ENCODE measurements at regions not wholly inside any gene's neighbourhood (a gene's known extent, or its start where the extent isn't known, plus 50 kb on each side); places are given as distances from the start of the nearest gene placed in this dataset.

- no peak for DNase-seq
Observed at GRCh38 chr3:34920806-34921205, 718.5 kb upstream of the ARPP21 start.

- no peak for DNase-seq
Observed at GRCh38 chr3:34924961-34925360, 714.4 kb upstream of the ARPP21 start.

GRCh38 chr3:34925851-34926250 lies 713.5 kb upstream of the ARPP21 start:
- no peak for DNase-seq

- DNase-seq: no peak
Observed at GRCh38 chr3:34929036-34929435, 710.3 kb upstream of the ARPP21 start.

- no peak for DNase-seq
Observed at GRCh38 chr3:34934660-34935059, 704.7 kb upstream of the ARPP21 start.

GRCh38 chr3:34938784-34939183 lies 700.5 kb upstream of the ARPP21 start:
- DNase-seq: no peak

GRCh38 chr3:34942256-34942655 lies 697.1 kb upstream of the ARPP21 start:
- no peak for DNase-seq

GRCh38 chr3:34947834-34948233 lies 691.5 kb upstream of the ARPP21 start:
- no peak for DNase-seq

- DNase-seq: no peak
Observed at GRCh38 chr3:34948517-34948916, 690.8 kb upstream of the ARPP21 start.

- DNase-seq: no peak
Observed at GRCh38 chr3:34955680-34956079, 683.6 kb upstream of the ARPP21 start.

GRCh38 chr3:34956511-34956910 lies 682.8 kb upstream of the ARPP21 start:
- no peak for DNase-seq

- DNase-seq: no peak
Observed at GRCh38 chr3:34957677-34958076, 681.6 kb upstream of the ARPP21 start.

GRCh38 chr3:34969513-34969912 lies 669.8 kb upstream of the ARPP21 start:
- no peak for DNase-seq

GRCh38 chr3:34972481-34972880 lies 666.8 kb upstream of the ARPP21 start:
- no peak for DNase-seq

GRCh38 chr3:34973586-34973985 lies 665.7 kb upstream of the ARPP21 start:
- no peak for DNase-seq

- no peak for DNase-seq
Observed at GRCh38 chr3:34983631-34984030, 655.7 kb upstream of the ARPP21 start.

GRCh38 chr3:34988296-34988695 lies 651.0 kb upstream of the ARPP21 start:
- DNase-seq: no peak

- no peak for DNase-seq
Observed at GRCh38 chr3:34995796-34996430, 643.4 kb upstream of the ARPP21 start.

GRCh38 chr3:34998902-34999301 lies 640.4 kb upstream of the ARPP21 start:
- no peak for DNase-seq

- no peak for DNase-seq
Observed at GRCh38 chr3:35012214-35012613, 627.1 kb upstream of the ARPP21 start.

- no peak for DNase-seq
Observed at GRCh38 chr3:35028157-35028556, 611.2 kb upstream of the ARPP21 start.

GRCh38 chr3:35042210-35042991 lies 596.9 kb upstream of the ARPP21 start:
- DNase-seq: no peak

- DNase-seq: no peak
Observed at GRCh38 chr3:35043040-35043439, 596.3 kb upstream of the ARPP21 start.

GRCh38 chr3:35044190-35044589 lies 595.1 kb upstream of the ARPP21 start:
- DNase-seq: no peak

GRCh38 chr3:35045118-35045517 lies 594.2 kb upstream of the ARPP21 start:
- DNase-seq: no peak
